ENCODE measurements at regions not wholly inside any gene's neighbourhood (a gene's known extent, or its start where the extent isn't known, plus 50 kb on each side); places are given as distances from the start of the nearest gene placed in this dataset.
"Not testable (repeated sequence)": the region's sequence is repeated elsewhere in the genome, so short reads cannot be mapped to it uniquely, and the experiment has no call there.

- no peak for DNase-seq
Observed at GRCh38 chr18:78492064-78492812, 487.4 kb upstream of the SALL3 start.

- no peak for DNase-seq
Observed at GRCh38 chr18:78492813-78493371, 486.7 kb upstream of the SALL3 start.

- not testable (repeated sequence) for DNase-seq
Observed at GRCh38 chr18:78493490-78493889, 486.1 kb upstream of the SALL3 start.

DNA sequence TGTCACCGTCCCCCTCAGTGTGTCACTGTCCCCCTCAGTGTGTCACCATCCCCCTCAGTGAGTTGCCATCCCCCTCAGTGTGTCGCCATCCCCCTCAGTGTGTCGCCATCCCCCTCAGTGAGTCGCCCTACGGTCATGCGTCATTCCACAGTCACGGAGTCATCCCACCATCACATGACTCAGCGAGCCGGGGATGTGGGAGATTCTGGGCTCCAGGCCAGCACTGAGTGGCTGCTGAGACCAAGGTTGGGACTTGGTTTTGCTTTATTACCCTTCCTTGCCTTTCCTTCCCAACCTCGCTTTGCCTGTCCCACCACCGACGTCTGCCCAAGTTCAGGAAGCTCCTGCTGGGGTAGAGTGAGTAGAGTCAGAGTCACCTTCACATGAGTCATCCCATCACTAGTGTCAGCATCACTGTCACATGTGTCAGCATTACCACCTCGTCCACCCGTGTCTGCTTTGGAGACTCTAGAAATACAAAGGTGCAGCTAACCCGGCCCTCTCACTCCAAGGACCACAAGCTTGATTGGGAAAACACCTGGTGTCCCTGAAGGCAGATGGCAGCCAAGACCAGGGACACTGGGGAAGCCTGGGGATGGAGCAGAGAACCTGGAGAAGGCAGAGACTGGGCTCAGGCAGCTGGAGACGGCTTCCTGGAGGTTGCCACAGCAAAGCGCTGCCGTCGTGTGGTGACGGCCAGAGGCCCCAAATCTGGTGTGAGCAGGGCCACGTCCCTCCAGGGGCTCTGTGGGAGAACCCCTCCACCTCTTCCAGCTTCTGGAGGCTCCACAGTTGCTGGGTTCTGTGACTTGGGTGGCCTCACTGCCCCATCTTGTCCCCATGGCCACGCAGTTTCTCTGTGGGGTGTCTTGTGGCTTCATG is 485.2 kb upstream of the SALL3 start:
- DNase-seq: no peak

DNA sequence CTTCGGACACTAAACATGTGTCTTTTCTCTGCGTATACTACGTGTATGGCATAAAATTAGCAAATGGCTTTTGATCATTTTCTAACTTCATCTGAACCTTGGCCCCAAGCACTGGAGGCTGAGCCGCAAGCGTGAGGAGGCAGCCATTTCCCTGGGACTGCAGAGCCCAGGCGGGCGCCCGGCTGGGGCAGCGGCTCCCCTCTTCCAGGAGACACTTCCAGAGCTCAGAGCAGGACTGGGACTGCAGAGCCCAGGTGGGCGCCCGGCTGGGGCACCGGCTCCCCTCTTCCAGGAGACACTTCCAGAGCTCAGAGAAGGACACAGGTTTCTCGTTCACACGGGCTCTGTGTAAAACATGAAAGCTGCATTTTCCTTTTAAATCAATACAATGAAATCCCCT is 484.1 kb upstream of the SALL3 start:
- DNase-seq: no peak

DNA sequence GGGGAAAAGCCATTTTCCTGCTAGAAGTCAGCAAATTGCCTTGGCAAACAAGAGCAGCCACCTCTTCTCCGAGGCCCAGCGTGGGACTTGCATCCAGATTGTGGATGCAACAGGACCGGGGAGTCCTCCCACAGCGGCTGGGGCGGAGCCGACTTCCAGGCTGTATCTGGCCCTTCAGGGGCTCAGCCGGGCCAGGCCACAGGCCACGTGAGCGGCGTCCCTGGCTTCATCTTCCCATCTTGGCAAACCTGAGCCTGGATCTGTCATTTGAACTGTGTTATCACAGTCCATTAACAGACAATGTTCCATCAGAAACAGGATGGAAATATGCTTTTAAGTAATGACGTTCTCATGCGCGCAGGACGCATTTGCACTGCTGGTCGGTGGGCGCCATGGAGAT is 483.5 kb upstream of the SALL3 start:
- no peak for DNase-seq

- DNase-seq: no peak
Observed at GRCh38 chr18:78497641-78498040, 482.0 kb upstream of the SALL3 start.

- DNase-seq: no peak
Observed at GRCh38 chr18:78499586-78499985, 480.0 kb upstream of the SALL3 start.

DNA sequence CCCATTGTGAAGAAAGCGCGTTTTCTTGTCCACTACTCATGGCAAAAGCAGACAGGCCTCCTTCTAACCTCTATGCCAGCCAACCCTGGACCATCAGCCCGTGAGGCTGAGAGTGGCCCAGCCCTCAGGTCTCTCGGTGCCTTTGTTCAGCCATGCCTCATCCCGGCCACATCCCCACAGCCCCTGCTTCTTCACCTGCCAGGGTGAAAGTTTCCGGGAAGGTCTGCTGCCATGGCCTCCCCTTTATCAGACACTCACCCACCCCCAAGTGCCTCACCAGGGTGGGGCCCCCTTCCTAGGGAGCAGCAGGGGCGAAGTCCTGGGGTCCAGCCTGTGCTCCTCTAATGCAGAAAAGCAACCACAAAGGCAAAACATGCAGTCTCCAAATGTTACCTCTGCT is 478.4 kb upstream of the SALL3 start:
- no peak for DNase-seq

GRCh38 chr18:78503129-78503528 is 476.5 kb upstream of the SALL3 start:
- DNase-seq: no peak

GRCh38 chr18:78505851-78506461 is 473.7 kb upstream of the SALL3 start:
- no peak for DNase-seq

DNA sequence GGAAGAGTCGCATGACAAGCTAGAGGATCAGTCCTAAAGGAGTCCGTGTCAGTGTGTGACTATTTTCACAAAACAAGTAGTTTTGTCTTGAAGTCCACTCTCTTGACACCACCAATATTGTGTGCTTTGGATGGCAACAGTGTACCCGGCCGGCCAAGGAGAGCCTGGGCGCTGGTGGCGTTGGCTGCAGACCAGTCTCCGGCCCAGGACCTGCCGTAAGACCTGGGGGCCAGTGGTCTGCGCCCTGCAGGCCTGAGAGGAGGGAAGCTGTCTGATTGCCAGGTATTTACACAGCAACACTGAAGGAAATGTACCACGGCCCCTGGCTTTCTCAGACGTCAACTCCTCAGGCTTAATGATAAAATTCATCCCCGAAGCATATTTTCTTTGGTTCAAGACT is 472.4 kb upstream of the SALL3 start:
- no peak for DNase-seq

GRCh38 chr18:78508228-78508824 is 471.3 kb upstream of the SALL3 start:
- not testable (repeated sequence) for DNase-seq

GRCh38 chr18:78510091-78510490 is 469.5 kb upstream of the SALL3 start:
- no peak for DNase-seq

GRCh38 chr18:78510636-78511035 is 469.0 kb upstream of the SALL3 start:
- no peak for DNase-seq

DNA sequence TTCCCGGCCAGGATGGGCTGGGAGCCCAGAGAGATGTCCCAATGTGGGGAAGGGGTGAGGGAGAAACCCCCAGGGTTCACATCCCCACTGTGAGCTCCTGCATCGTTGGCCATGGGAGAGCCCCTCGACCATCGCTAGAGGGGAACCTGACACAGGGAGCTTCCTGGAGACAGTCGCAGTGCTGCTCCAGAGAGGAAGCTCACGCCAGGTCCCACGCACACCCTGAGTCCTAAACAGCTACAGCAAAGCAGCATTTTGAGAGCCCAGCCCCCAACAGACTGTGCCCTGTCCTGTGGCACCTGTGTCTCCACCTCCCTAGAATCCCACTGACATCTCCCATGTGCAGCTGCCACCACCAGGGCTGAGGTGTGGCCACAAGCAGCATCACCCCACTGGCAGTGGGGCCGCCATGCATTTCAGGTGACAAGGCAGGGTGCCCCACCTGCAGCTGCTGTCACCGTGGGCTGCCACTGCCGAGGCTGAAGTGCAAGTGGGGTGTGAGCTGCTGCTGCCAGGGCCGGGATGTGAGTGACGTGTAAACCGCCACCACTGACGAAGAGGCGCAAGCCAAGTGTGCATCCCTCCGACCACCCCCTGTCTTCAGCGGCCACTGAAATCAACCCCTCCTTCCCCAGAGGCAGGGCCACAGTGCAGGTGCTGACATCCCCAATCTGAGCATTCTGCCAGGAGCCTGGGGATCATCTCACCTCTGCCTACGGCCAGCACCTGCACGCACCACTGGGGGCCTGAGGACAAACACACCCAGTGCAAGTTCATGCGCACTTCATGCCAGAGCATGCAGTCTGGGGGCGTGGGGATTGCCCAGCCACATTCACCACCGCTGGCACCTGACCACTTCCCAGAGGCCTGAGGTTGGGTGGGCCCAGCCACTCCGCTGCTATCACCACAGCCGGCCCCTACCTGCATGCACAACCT is 467.7 kb upstream of the SALL3 start:
- DNase-seq: no peak

DNA sequence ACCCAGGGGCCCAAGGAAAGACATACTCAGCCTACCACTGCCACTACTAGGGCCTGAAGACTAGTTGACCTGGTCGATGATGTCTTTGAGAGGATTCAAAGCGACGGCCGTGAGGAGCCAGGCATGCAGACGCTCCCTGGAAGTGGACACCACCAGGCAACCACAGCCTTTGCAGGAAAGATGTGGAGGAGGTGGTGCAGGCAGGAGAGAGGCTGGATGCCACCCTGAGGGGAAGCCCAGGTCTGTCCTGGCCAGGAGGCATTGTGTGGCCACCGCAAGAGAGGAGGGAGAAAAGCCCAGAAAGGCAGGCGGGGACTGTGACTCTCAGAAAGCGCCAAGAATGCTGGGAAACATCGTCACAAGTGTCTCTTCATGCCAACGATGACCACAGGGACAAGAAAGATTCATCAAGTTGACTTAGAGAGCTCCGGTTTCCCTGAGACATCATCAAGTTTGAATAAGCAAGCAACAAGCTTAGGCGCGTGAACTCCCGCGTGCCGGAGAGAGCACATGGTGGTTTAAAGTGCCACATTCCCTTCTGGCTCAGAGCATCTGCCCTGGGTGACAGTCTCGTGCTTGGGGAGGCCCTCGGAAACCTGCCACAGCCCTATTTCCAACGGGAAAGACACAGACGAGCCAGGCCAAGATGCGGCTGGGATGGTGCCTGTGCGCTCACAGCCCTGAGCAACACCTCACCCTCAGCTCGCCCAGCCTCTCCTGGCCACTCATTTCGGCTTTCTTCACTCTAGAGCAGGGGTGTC is 464.5 kb upstream of the SALL3 start:
- DNase-seq: no peak

GRCh38 chr18:78517328-78517727 is 462.3 kb upstream of the SALL3 start:
- no peak for DNase-seq

GRCh38 chr18:78517973-78518372 is 461.6 kb upstream of the SALL3 start:
- no peak for DNase-seq

DNA sequence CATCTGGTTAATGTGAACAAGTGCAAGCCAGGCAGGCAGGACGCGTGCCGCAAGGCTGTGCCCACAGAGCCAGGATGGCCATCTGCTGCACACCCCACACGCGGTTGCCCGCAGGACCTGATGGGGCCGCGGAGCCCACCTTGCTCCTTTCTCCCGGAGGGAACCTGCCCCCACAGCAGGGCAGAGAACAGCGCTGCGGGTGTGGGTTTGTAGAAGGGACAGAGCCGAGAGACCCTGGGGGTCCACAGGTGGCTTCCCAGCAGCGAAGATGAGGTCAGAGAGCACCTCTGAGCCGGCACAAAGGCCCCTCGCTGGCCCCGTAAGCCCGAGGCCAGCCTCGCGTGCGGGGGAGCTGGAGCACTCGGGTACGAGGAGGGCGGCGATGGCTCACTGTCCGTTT is 460.8 kb upstream of the SALL3 start:
- no peak for DNase-seq

Measured in NCI-H187 (cell line).